ENCODE measurements at regions not wholly inside any gene's neighbourhood (a gene's known extent, or its start where the extent isn't known, plus 50 kb on each side); places are given as distances from the start of the nearest gene placed in this dataset.

DNA sequence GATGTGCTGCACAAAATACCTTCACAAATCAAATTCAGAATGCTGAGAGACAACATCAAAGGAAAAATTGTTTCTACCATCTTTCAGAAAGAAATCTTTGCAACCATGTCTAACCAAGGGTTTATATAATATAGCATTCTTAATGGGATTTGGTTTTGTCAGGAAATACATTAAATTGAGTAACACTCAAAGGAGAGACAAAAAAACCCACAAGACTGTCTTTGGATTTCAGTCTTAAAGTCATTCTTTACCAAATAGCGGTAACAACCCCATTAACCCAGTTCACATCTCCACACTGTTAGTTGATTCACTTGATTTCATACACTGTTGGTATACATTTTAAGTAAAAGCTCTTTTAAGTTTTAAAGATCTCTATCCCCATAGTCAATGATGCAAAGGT lies 145.7 kb upstream of the EDNRA start:
- no peak for TF ChIP-seq POLR2AphosphoS5 (IDR thresholded peaks at IDR 0.05)
- TF ChIP-seq POLR2A (IDR thresholded peaks at IDR 0.05) = no peak
- no peak for TF ChIP-seq CTCF (IDR thresholded peaks at IDR 0.05)
- intact Hi-C loops (cut with DNase I; ENCODE audit: low total_unique reads) = no loop called here

DNA sequence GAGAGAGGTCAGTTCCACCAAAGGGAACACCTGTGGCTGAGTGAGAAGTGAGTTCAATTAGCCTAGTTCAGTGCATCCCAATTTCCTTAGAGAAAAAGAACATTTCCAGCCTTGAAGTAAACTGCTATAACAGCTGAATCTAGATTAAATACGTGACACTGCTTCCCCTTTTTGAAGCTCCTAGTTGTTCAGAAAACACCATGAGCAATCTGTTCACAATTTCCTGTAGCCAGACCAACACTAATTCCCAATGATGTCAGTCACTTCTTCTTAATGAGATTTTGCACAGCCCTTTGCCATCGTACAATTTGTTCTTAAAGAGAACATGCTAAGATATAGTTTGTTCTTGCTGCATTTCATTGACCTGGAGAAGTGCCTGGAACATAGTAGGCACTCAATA lies 144.6 kb upstream of the EDNRA start:
- H3K4me3 ChIP-seq = no peak overlapping the region
- TF ChIP-seq CTCF (IDR thresholded peaks at IDR 0.05) (no peak), POLR2AphosphoS5 (IDR thresholded peaks at IDR 0.05) (no peak), POLR2A (IDR thresholded peaks at IDR 0.05) (no peak)
- H3K27me3 ChIP-seq = no peaks in the 10 kb centered on the region
- intact Hi-C loops (cut with DNase I; ENCODE audit: low total_unique reads) = no loop called here
- H3K27ac ChIP-seq = no peak overlapping the region
- H3K36me3 ChIP-seq = no peaks in the 10 kb centered on the region
- no peaks in the 10 kb centered on the region for H3K4me1 ChIP-seq
- no peak for DNase-seq (ENCODE audit: low spot score in 2 of 2)
- H3K9me3 ChIP-seq = no peaks in the 10 kb centered on the region

More for the DNA sequence above, 145.7 kb upstream of the EDNRA start:
- Histone ChIP-seq H3K9me3 (no peaks in the 10 kb centered on the region), H3K4me3 (no peak overlapping the region), H3K27me3 (no peaks in the 10 kb centered on the region), H3K4me1 (no peaks in the 10 kb centered on the region), H3K27ac (no peak overlapping the region), H3K36me3 (no peaks in the 10 kb centered on the region)
- no peak for DNase-seq (ENCODE audit: low spot score in 2 of 2)

DNA sequence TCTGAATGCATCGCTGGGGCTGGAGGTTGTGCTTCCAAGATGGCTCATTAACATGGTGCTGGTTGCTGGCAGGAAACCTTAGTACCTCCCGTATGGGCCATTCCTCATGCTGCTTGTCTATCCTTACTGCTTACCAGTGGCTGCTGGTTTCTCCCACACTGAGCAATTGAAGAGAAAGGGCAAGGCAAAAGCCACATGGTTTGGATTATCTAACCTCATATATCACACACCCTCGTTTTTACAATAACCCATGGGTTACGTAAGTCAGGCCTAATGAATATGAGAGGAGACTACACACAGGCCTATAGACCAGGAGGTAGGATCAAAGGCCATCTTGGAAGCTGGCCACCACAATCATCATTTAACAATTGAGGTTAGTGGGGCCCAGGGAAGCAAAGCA lies 141.8 kb upstream of the EDNRA start:
- intact Hi-C loops (cut with DNase I; ENCODE audit: low total_unique reads) = no loop called here
- TF ChIP-seq POLR2A (IDR thresholded peaks at IDR 0.05) = no peak
- TF ChIP-seq POLR2AphosphoS5 (IDR thresholded peaks at IDR 0.05) = no peak
- no peak for TF ChIP-seq CTCF (IDR thresholded peaks at IDR 0.05)
- Histone ChIP-seq H3K4me3 (no peak overlapping the region), H3K9me3 (no peaks in the 10 kb centered on the region), H3K4me1 (no peaks in the 10 kb centered on the region), H3K27ac (no peak overlapping the region), H3K36me3 (no peaks in the 10 kb centered on the region), H3K27me3 (no peaks in the 10 kb centered on the region)
- no peak for DNase-seq (ENCODE audit: low spot score in 2 of 2)

DNA sequence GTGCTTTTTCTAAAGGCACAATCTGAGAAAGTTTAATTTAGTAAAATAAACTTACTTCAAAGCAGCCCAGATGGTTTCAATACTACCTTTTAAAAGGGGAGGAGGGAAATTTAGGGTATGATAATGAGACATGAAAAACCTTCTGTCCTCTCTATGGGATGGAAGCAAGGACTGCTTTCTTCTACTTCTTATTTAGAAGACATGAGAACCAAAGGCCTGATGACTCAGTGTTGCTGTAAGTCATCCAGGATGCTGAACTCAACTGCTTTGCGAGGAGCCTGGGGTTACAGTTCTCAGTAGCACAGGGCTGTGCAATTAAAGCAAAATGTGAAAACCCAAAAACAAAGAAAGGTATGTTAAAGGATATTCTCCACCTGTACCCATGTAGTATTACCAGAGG lies 140.8 kb upstream of the EDNRA start:
- H3K27me3 ChIP-seq = no peaks in the 10 kb centered on the region
- no peaks in the 10 kb centered on the region for H3K9me3 ChIP-seq
- H3K4me1 ChIP-seq = no peaks in the 10 kb centered on the region
- H3K36me3 ChIP-seq = no peaks in the 10 kb centered on the region
- intact Hi-C loops (cut with DNase I; ENCODE audit: low total_unique reads) = no loop called here
- TF ChIP-seq CTCF (IDR thresholded peaks at IDR 0.05) (no peak), POLR2AphosphoS5 (IDR thresholded peaks at IDR 0.05) (no peak), POLR2A (IDR thresholded peaks at IDR 0.05) (no peak)
- DNase-seq (ENCODE audit: low spot score in 2 of 2) = no peak
- no peak overlapping the region for H3K4me3 ChIP-seq
- H3K27ac ChIP-seq = peak overlapping the region in 1 of 2 donors; percentile 58

- intact Hi-C loops (cut with DNase I; ENCODE audit: low total_unique reads) = no loop called here
- Histone ChIP-seq H3K27ac (peak overlapping the region in 1 of 2 donors; percentile 58), H3K9me3 (no peaks in the 10 kb centered on the region), H3K4me3 (no peak overlapping the region), H3K27me3 (no peaks in the 10 kb centered on the region), H3K36me3 (no peaks in the 10 kb centered on the region), H3K4me1 (no peaks in the 10 kb centered on the region)
- TF ChIP-seq POLR2A (IDR thresholded peaks at IDR 0.05) (no peak), CTCF (IDR thresholded peaks at IDR 0.05) (no peak), POLR2AphosphoS5 (IDR thresholded peaks at IDR 0.05) (no peak)
- DNase-seq (ENCODE audit: low spot score in 2 of 2) = no peak
These were observed 140.2 kb upstream of the EDNRA start for GRCh38 chr4:147340591-147341120.

All from breast epithelium (tissue), 4 donors.